Large intestine (tissue), 3 donors: ENCODE measurements at regions not wholly inside any gene's neighbourhood (a gene's known extent, or its start where the extent isn't known, plus 50 kb on each side); places are given as distances from the start of the nearest gene placed in this dataset.

Source experiments
- DNase-seq, 2 donors: peaks; one replicate each; pipeline versions ENCODE4 v3.0.0 to v3.0.0-alpha.2; 2013
- H3K27ac ChIP-seq: one replicate; pipeline ENCODE4 v1.5.1; 2013; ENCODE audit warnings: low read length
- H3K27me3 ChIP-seq: 2 replicates; pipeline ENCODE4 v1.6.1; 2013; ENCODE audit warnings: low read length; ENCODE audit not compliant: control insufficient read depth, insufficient read depth
- H3K36me3 ChIP-seq: 2 replicates; pipeline ENCODE4 v1.6.1; 2013; ENCODE audit warnings: low read length; ENCODE audit not compliant: control insufficient read depth, insufficient read depth
- H3K4me1 ChIP-seq: one replicate; pipeline ENCODE4 v1.6.1; 2013; ENCODE audit warnings: low read length; ENCODE audit not compliant: control insufficient read depth, insufficient read depth
- H3K4me3 ChIP-seq: one replicate; pipeline ENCODE4 v1.5.1; 2013; ENCODE audit warnings: low read length
- H3K9me3 ChIP-seq: one replicate; pipeline ENCODE4 v1.6.1; 2013; ENCODE audit warnings: mild to moderate bottlenecking, low read depth, low read length, moderate library complexity; ENCODE audit not compliant: control insufficient read depth
- WGBS: methylation state at CpG from one replicate; pipeline ENCODE4 v1.1.5; 2013; ENCODE audit warnings: low lambda C conversion rate; ENCODE audit not compliant: insufficient coverage; 5-methylcytosine and 5-hydroxymethylcytosine counted together

DNA sequence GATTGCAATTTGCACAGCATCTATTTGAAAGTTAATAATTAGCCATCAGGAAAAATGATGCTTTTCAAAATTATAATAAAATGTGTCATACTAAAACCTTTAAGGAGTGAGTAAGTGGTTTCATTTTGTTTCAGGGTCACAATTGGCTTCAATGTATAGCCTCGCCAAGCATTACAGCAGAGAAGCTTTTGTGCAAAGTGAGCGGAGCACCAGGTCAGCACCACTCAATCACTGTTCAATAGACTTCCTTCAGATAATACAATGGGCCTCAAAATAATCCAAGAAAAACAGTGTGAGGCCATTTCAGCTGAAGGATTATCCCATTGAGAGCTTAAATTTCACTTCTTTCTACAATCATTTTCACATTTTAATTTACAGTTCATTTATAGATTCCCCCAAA is 409.2 kb upstream of the SLIT2 start:
- H3K4me1 ChIP-seq = no peaks in the 10 kb centered on the region
- no CpG with 5 or more reads among the region's 2 CpGs for WGBS
- no peaks in the 10 kb centered on the region for H3K9me3 ChIP-seq
- no peak for DNase-seq
- H3K36me3 ChIP-seq = no peaks in the 10 kb centered on the region
- H3K27me3 ChIP-seq = no peaks in the 10 kb centered on the region
- no peak overlapping the region for H3K27ac ChIP-seq
- H3K4me3 ChIP-seq = no peak overlapping the region

DNA sequence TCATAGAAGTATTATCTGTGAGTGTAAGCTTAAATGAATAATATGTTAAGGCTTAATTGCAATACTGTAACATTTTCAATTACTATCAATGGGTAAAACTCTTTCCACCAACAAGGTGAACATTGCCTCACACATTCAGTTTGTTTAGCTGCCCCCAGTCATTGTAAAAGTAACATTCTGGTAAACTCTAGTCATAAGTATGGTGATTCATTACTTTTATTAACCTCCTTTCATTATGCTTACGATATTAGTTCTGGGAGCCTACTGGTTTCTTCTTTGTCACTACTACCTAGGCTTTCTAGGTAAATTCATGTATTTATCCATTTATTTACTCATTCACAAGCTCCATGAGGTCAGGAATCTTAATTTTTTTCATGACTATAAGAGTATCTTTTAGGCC is 412.8 kb upstream of the SLIT2 start:
- WGBS = 71% methylated on average over 1 of the region's 1 CpG
- Histone ChIP-seq H3K36me3 (no peaks in the 10 kb centered on the region), H3K27me3 (no peaks in the 10 kb centered on the region), H3K27ac (no peak overlapping the region), H3K9me3 (no peaks in the 10 kb centered on the region), H3K4me3 (no peak overlapping the region), H3K4me1 (no peaks in the 10 kb centered on the region)
- DNase-seq = no peak

- Histone ChIP-seq H3K27ac (no peak overlapping the region), H3K36me3 (no peaks in the 10 kb centered on the region), H3K4me1 (no peaks in the 10 kb centered on the region), H3K9me3 (no peaks in the 10 kb centered on the region), H3K27me3 (no peaks in the 10 kb centered on the region), H3K4me3 (no peak overlapping the region)
- 100% methylated on average over 1 of the region's 3 CpGs for WGBS
- DNase-seq = no peak
These were observed 416.3 kb upstream of the SLIT2 start for GRCh38 chr4:19835429-19835828.

DNA sequence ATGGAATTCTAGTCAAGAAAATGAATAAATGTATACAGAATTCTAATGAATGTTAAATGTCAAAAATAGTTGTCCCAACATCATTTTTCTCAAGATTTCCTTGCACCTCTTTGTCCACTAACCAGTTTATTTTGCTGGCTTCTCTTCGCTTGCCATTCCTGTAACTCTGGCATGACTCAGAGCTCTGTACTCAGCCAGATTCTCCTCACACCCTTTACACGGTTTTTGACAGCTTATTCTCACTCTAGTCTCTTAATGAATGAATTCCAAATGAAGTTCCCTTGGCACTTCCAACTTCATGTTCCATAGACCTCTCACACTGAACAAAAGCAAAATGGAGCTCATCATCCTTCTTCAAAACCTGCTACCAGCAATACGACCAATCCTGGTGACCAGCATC is 419.3 kb upstream of the SLIT2 start:
- WGBS = 100% methylated on average over 1 of the region's 3 CpGs
- Histone ChIP-seq H3K27ac (no peak overlapping the region), H3K27me3 (no peaks in the 10 kb centered on the region), H3K4me1 (no peaks in the 10 kb centered on the region), H3K4me3 (no peak overlapping the region), H3K36me3 (no peaks in the 10 kb centered on the region), H3K9me3 (no peaks in the 10 kb centered on the region)
- DNase-seq = no peak

- WGBS = 80% methylated on average over 1 of the region's 4 CpGs
These were observed 419.9 kb upstream of the SLIT2 start for GRCh38 chr4:19831644-19832285.

GRCh38 chr4:19829101-19829500 is 422.6 kb upstream of the SLIT2 start:
- Histone ChIP-seq H3K27ac (no peak overlapping the region), H3K36me3 (no peaks in the 10 kb centered on the region), H3K9me3 (no peaks in the 10 kb centered on the region), H3K4me1 (no peaks in the 10 kb centered on the region), H3K27me3 (no peaks in the 10 kb centered on the region), H3K4me3 (no peak overlapping the region)
- DNase-seq = no peak
- 81% methylated on average over 4 of the region's 4 CpGs for WGBS

More at GRCh38 chr4:19831644-19832285, 419.9 kb upstream of the SLIT2 start:
- no peak overlapping the region for H3K27ac ChIP-seq
- H3K4me1 ChIP-seq = no peaks in the 10 kb centered on the region
- no peaks in the 10 kb centered on the region for H3K27me3 ChIP-seq
- no peak overlapping the region for H3K4me3 ChIP-seq
- no peaks in the 10 kb centered on the region for H3K9me3 ChIP-seq
- no peaks in the 10 kb centered on the region for H3K36me3 ChIP-seq
- DNase-seq = no peak

DNA sequence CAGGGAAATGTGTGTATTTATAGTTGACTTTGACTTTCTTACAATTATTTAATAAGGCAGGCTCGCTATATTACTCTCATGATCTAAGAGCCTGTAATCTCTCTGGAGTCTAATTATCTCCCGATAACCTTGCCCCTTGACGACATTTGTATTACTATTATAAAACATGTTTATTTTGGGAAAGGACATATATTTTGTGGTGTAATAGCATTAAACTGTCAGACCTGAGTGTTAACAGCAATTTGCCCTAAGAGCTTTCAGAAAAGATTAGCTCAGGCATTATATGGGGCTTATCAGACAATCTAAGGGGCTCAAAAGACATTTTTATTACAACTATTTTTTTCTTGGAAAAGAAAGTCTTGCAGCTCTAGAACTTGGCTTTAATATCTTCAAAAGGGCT is 427.9 kb upstream of the SLIT2 start:
- no peaks in the 10 kb centered on the region for H3K4me1 ChIP-seq
- H3K27me3 ChIP-seq = no peaks in the 10 kb centered on the region
- no peak for DNase-seq
- WGBS = 0% methylated on average over 2 of the region's 3 CpGs
- no peak overlapping the region for H3K27ac ChIP-seq
- H3K4me3 ChIP-seq = no peak overlapping the region
- H3K9me3 ChIP-seq = no peaks in the 10 kb centered on the region
- no peaks in the 10 kb centered on the region for H3K36me3 ChIP-seq

GRCh38 chr4:19819737-19820136 is 432.0 kb upstream of the SLIT2 start:
- Histone ChIP-seq H3K27ac (no peak overlapping the region), H3K4me3 (no peak overlapping the region), H3K27me3 (no peaks in the 10 kb centered on the region), H3K4me1 (no peaks in the 10 kb centered on the region), H3K9me3 (no peaks in the 10 kb centered on the region), H3K36me3 (no peaks in the 10 kb centered on the region)
- no peak for DNase-seq
- no CpG with 5 or more reads among the region's 1 CpG for WGBS

- H3K36me3 ChIP-seq = no peaks in the 10 kb centered on the region
- WGBS = no CpG with 5 or more reads among the region's 1 CpG
- H3K4me1 ChIP-seq = no peaks in the 10 kb centered on the region
- H3K27ac ChIP-seq = no peak overlapping the region
- H3K9me3 ChIP-seq = no peaks in the 10 kb centered on the region
- H3K27me3 ChIP-seq = no peaks in the 10 kb centered on the region
- no peak for DNase-seq
- no peak overlapping the region for H3K4me3 ChIP-seq
These were observed 441.7 kb upstream of the SLIT2 start for GRCh38 chr4:19809989-19810388.

GRCh38 chr4:19807505-19807904 is 444.2 kb upstream of the SLIT2 start:
- H3K27me3 ChIP-seq = no peaks in the 10 kb centered on the region
- no peaks in the 10 kb centered on the region for H3K4me1 ChIP-seq
- DNase-seq = no peak
- WGBS = 25% methylated on average over 1 of the region's 2 CpGs
- H3K36me3 ChIP-seq = no peaks in the 10 kb centered on the region
- H3K27ac ChIP-seq = no peak overlapping the region
- no peak overlapping the region for H3K4me3 ChIP-seq
- no peaks in the 10 kb centered on the region for H3K9me3 ChIP-seq

- Histone ChIP-seq H3K4me3 (no peak overlapping the region), H3K36me3 (no peaks in the 10 kb centered on the region), H3K4me1 (no peaks in the 10 kb centered on the region), H3K9me3 (no peaks in the 10 kb centered on the region), H3K27me3 (no peaks in the 10 kb centered on the region), H3K27ac (no peak overlapping the region)
- no peak for DNase-seq
- WGBS = no CpG with 5 or more reads among the region's 1 CpG
These were observed 444.8 kb upstream of the SLIT2 start for GRCh38 chr4:19806865-19807264.
